ENCODE measurements at regions not wholly inside any gene's neighbourhood (a gene's known extent, or its start where the extent isn't known, plus 50 kb on each side); places are given as distances from the start of the nearest gene placed in this dataset.
"Not testable (repeated sequence)": the region's sequence is repeated elsewhere in the genome, so short reads cannot be mapped to it uniquely, and the experiment has no call there.

- no peak for TF ChIP-seq POLR2A (IDR thresholded peaks at IDR 0.05; ENCODE audit: low read depth, low read length)
- FAIRE-seq (no peak), DNase-seq (ENCODE audit: insufficient read length, low spot score) (no peak)
These were observed 141.6 kb downstream of the HINT1 start for GRCh38 chr5:131023498-131023865.

DNA sequence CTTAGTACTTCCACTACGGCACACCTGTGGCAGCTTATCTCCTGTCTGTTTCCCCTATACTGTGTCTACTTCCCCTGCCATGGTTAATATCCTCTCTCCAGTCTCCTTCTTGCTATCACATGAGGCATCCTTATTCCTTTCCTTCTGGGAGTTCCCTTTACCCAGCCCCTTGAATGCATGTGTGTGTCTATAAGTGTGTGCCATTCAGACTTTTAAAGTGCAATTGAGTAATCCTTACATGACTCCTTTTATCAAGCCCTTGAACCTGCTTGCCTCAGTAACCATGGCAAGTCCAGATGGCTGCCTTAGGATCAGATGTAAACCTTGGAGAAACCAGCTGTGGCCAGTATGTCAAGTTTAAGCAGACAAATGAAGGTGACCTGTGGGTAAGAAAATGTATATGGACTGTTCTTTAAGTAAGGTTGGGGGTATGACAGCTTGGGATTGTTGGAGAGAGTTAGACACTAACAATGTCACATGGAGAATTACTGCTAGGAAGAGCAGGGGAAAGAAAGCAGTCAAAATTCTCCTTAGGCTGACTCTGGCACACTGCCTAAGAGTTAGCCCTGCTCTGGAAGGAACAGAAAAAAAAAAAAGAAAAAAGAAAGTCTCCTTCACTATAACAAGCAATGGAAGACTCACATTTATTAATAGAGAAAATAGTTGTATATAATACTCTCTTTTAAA, 142.1 kb downstream of the HINT1 start:
- TF ChIP-seq POLR2A (IDR thresholded peaks at IDR 0.05; ENCODE audit: low read depth, low read length): no peak
- no peak for DNase-seq (ENCODE audit: insufficient read length, low spot score)
- no peak for FAIRE-seq

GRCh38 chr5:131021646-131022045, 143.4 kb downstream of the HINT1 start:
- no peak for FAIRE-seq

DNA sequence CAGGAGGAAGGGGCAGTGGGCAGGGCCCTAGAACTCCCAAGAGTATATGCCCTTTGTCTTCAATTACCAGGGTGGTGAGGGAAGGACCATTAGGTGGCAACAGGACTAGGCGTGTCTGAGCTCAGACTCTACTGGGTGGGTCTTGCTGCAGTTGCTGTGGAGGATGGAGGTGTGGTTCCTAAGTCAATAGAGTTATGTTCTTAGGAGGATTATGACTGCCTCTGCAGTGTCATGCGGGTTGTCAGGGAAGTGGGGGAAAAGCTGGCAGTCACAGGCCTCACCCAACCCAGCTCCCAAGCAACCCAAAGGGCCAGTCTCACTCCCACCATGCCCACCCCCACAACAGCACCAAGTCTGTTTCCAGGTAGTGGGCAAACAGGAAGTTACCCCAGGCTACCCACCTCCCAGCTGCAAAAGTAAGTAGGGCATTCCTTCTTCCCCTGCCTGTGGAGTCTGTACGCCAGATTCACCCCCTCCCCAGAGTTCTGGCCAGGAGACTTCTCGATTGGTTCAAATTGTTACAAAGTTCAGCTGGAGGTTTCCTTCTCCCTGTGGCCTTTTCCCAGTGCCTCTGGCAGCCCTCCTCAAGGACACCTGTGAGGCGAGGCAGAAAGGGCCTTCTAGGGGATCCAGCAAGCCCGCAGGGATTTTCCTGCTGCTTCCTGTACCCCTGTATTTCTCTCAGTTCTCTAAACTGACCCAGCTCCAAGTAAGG, 145.3 kb downstream of the HINT1 start:
- no peak for TF ChIP-seq POLR2A (IDR thresholded peaks at IDR 0.05; ENCODE audit: low read depth, low read length)
- DNase-seq (ENCODE audit: insufficient read length, low spot score): no peak
- no peak for FAIRE-seq

More at GRCh38 chr5:131021646-131022045, 143.4 kb downstream of the HINT1 start:
- no peak for DNase-seq (ENCODE audit: insufficient read length, low spot score)
- TF ChIP-seq POLR2A (IDR thresholded peaks at IDR 0.05; ENCODE audit: low read depth, low read length): no peak

GRCh38 chr5:131019111-131019510, 145.9 kb downstream of the HINT1 start:
- DNase-seq (ENCODE audit: insufficient read length, low spot score) (no peak), FAIRE-seq (no peak)
- TF ChIP-seq POLR2A (IDR thresholded peaks at IDR 0.05; ENCODE audit: low read depth, low read length): no peak

DNA sequence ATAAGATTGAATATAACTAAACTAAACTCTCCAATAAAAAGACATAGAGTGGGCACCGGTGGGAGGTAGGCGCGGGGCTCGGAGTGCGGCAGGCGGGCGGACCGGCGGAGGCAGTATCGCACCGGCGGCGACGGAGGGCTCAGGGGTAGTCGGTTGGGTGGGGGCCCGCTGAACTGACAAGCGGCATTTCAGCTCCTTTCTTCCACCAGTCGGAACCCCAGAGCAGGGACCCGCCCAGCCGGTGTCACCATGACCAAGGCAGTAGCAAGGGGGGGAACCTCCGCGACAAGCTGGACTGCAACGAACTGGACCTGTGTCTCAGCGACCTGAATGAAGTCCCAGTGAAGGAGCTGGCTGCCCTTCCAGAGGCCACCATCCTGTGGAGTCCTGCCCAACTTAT, 156.7 kb downstream of the HINT1 start:
- TF ChIP-seq POLR2A (IDR thresholded peaks at IDR 0.05; ENCODE audit: low read depth, low read length): no peak
- FAIRE-seq (no peak), DNase-seq (ENCODE audit: insufficient read length, low spot score) (no peak)

GRCh38 chr5:131005963-131006684, 158.9 kb downstream of the HINT1 start:
- no peak for DNase-seq (ENCODE audit: insufficient read length, low spot score)
- no peak for FAIRE-seq
- no peak for TF ChIP-seq POLR2A (IDR thresholded peaks at IDR 0.05; ENCODE audit: low read depth, low read length)

GRCh38 chr5:131001507-131001906, 163.5 kb downstream of the HINT1 start:
- DNase-seq (ENCODE audit: insufficient read length, low spot score) (no peak), FAIRE-seq (no peak)
- TF ChIP-seq POLR2A (IDR thresholded peaks at IDR 0.05; ENCODE audit: low read depth, low read length): no peak

- no peak for FAIRE-seq
- TF ChIP-seq POLR2A (IDR thresholded peaks at IDR 0.05; ENCODE audit: low read depth, low read length): no peak
These were observed 164.8 kb downstream of the HINT1 start for GRCh38 chr5:131000289-131000688.

GRCh38 chr5:130996720-130997119, 168.3 kb downstream of the HINT1 start:
- peak; percentile 82 for FAIRE-seq
- not testable (repeated sequence) for DNase-seq (ENCODE audit: insufficient read length, low spot score)

More at GRCh38 chr5:131000289-131000688, 164.8 kb downstream of the HINT1 start:
- no peak for DNase-seq (ENCODE audit: insufficient read length, low spot score)

DNA sequence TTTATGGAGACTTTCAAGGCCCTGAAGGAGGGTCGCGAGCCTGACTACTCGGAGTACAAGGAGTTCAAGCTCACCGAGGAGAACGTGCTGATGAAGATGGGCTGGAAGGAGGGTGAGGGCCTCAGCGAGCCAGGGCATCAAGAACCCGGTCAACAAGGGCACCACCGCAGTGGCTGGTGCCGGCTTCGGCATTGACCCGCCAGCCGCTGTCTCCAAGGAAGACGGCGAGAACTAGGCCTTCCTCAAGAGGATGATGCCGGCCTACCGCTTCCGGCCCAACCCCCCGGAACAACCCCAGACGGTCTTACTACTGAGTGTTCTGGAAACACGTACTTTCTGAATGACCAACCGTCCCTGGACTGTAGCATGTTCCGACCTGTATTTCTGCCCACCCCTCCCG, 169.2 kb downstream of the HINT1 start:
- TF ChIP-seq POLR2A (IDR thresholded peaks at IDR 0.05; ENCODE audit: low read depth, low read length): no peak
- DNase-seq (ENCODE audit: insufficient read length, low spot score): no peak
- FAIRE-seq: no peak

GRCh38 chr5:130995254-130995515, 169.9 kb downstream of the HINT1 start:
- no peak for TF ChIP-seq POLR2A (IDR thresholded peaks at IDR 0.05; ENCODE audit: low read depth, low read length)
- no peak for FAIRE-seq

GRCh38 chr5:130994496-130995253, 170.4 kb downstream of the HINT1 start:
- FAIRE-seq (no peak), DNase-seq (ENCODE audit: insufficient read length, low spot score) (no peak)
- TF ChIP-seq POLR2A (IDR thresholded peaks at IDR 0.05; ENCODE audit: low read depth, low read length): no peak

More at GRCh38 chr5:130995254-130995515, 169.9 kb downstream of the HINT1 start:
- no peak for DNase-seq (ENCODE audit: insufficient read length, low spot score)

DNA sequence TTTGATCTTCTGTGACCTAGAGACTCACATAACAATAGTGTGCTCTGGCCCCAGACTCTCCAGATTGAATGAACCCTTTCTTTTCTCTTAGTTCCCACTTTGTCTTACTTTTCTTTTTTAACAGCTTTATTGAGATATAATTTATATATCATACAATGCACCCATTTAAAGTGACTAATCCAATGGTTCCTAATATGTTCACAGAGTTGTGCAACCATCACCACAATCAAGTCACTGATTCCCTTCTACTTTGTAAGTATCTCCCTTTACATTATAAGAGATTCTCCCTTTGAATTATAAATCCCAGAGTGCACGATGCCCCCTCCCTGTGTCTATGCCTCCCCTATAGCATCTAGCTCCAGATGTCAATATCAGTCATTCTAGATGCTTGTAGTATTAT, 172.4 kb downstream of the HINT1 start:
- TF ChIP-seq POLR2A (IDR thresholded peaks at IDR 0.05; ENCODE audit: low read depth, low read length): no peak
- DNase-seq (ENCODE audit: insufficient read length, low spot score): no peak
- no peak for FAIRE-seq

Measured in H54 (cell line).